GM23248 (cell line): ENCODE measurements at regions not wholly inside any gene's neighbourhood (a gene's known extent, or its start where the extent isn't known, plus 50 kb on each side); places are given as distances from the start of the nearest gene placed in this dataset.
"Not testable (repeated sequence)": the region's sequence is repeated elsewhere in the genome, so short reads cannot be mapped to it uniquely, and the experiment has no call there.

Experiments
- DNase-seq: peaks from one replicate; pipeline ENCODE4 v3.0.0-alpha.2; 2015
- H2AFZ ChIP-seq: fragments of 200-600 bp; sonication (generic); 2 replicates; pipeline ENCODE4 v1.6.1; 2016; ENCODE audit warnings: antibody characterized with exemption
- H3F3A ChIP-seq: fragments of 200-600 bp; sonication (generic); 2 replicates; pipeline ENCODE4 v1.6.1; 2016; ENCODE audit warnings: mild to moderate bottlenecking, antibody characterized with exemption, mixed run types; ENCODE audit not compliant: insufficient read depth
- H3K27ac ChIP-seq: fragments of 200-600 bp; sonication (generic); 2 replicates; pipeline ENCODE4 v1.5.1; 2016; ENCODE audit warnings: mild to moderate bottlenecking
- H3K27me3 ChIP-seq: fragments of 200-600 bp; sonication (generic); replicated peaks from 2 replicates; pipeline ENCODE4 v1.6.1; 2016; ENCODE audit warnings: mild to moderate bottlenecking; ENCODE audit not compliant: insufficient read depth
- H3K36me3 ChIP-seq: fragments of 200-600 bp; sonication (generic); 2 replicates; pipeline ENCODE4 v1.6.1; 2016; ENCODE audit warnings: low read depth, mild to moderate bottlenecking
- H3K4me1 ChIP-seq: fragments of 200-600 bp; sonication (generic); 2 replicates; pipeline ENCODE4 v1.6.1; 2016; ENCODE audit warnings: mild to moderate bottlenecking; ENCODE audit not compliant: insufficient read depth
- H3K4me2 ChIP-seq: fragments of 200-600 bp; sonication (generic); one replicate; pipeline ENCODE4 v1.6.1; 2016; ENCODE audit warnings: mild to moderate bottlenecking; ENCODE audit not compliant: unreplicated experiment
- H3K4me3 ChIP-seq: fragments of 200-600 bp; sonication (generic); 2 replicates; pipeline ENCODE4 v1.5.1; 2016; ENCODE audit warnings: mild to moderate bottlenecking
- H3K79me2 ChIP-seq: fragments of 200-600 bp; sonication (generic); 2 replicates; pipeline ENCODE4 v1.6.1; 2016; ENCODE audit warnings: mild to moderate bottlenecking; ENCODE audit not compliant: insufficient read depth
- H3K9ac ChIP-seq: fragments of 200-600 bp; sonication (generic); 2 replicates; pipeline ENCODE4 v1.6.1; 2016; ENCODE audit warnings: mild to moderate bottlenecking
- H3K9me2 ChIP-seq: fragments of 200-600 bp; sonication (generic); 2 replicates; pipeline ENCODE4 v1.6.1; 2016; ENCODE audit warnings: mixed run types, mild to moderate bottlenecking, moderate library complexity; ENCODE audit not compliant: insufficient read depth
- H3K9me3 ChIP-seq: fragments of 200-600 bp; sonication (generic); one replicate; pipeline ENCODE4 v1.6.1; 2017; ENCODE audit warnings: low read depth
- H4K20me1 ChIP-seq: fragments of 200-600 bp; sonication (generic); 2 replicates; pipeline ENCODE4 v1.6.0; 2016; ENCODE audit not compliant: insufficient read depth
- WGBS, 2 experiments: methylation state at CpG; one replicate each; pipeline ENCODE4 v1.1.6; 2015 to 2017; ENCODE audit warnings: low lambda C conversion rate in 2 of 2, low coverage in 1 of 2; ENCODE audit errors: missing lambda C conversion rate in 2 of 2; 5-methylcytosine and 5-hydroxymethylcytosine counted together
- in situ Hi-C: fragments of 300-500 bp; cut with MboI; formaldehyde crosslinking; loops from 2 replicates; pipeline ENCODE4 v1.15.0; 2020

DNA sequence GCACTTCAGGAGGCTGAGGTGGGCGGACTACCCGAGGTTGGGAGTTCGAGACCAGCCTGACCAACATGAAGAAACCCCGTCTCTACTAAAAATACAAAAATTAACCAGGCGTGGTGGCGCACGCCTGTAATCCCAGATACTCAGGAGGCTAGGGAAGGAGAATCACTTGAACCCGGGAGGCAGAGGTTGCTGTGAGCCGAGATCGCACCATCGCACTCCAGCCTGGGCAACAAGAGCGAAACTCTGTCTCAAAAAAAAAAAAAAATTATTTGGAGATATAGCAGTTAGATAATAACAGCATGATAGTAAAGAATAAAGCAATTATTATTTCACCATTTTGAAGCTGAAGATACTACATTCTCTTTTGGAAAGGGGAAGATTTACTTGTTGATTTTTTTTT is 345.9 kb upstream of the SPATA31A3 start:
- H3K9ac ChIP-seq, H3K27ac ChIP-seq, H4K20me1 ChIP-seq, H3K27me3 ChIP-seq, DNase-seq, H3K79me2 ChIP-seq, H3K9me3 ChIP-seq, H3K4me1 ChIP-seq, H3K36me3 ChIP-seq, H3K4me3 ChIP-seq, H3K4me2 ChIP-seq, H2AFZ ChIP-seq, H3K9me2 ChIP-seq, H3F3A ChIP-seq, in situ Hi-C loops: not testable (repeated sequence)
- WGBS, 2 experiments, result 63 to 75% methylated on average over 5 to 6 of the region's 12 CpGs

DNA sequence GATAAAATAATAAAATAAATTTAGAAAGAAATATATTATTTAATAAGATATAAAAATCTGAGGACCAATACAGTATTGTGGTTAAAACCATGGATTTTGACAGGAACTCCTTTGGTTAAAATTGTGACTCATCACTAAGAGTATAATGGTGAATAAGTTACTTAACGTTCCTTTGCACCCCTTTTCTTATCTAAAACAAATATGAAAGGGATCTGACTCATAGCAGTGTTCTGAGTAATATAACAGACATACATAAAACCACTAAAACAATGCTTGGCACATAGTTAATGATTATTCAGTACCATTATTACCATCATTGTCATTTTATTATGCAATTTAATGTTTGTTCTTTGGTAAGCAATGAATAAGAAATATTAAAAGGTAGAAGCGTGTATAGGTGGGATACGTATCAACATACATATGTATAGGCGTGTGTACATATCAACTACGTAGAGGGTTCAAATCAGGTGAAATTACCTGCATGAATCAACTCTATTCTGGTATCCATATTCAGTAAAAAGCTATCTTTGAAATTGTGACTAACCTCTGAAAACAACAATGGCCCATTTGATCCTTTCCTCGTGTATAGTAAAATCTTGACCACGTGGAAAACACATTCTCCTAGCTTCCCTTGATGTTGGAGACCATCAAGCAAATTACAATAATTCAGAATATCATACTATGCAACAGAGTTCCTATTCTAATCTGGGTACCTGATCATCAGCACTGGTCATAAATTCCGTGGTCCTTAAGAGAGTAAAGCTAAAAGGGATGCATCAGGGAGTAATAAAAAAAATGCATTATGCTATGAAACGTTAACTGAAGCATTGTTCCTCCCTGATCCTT is 342.6 kb upstream of the SPATA31A3 start:
- H3K36me3 ChIP-seq, H3K4me3 ChIP-seq, H3K79me2 ChIP-seq, H3K9ac ChIP-seq, in situ Hi-C loops, H3K9me2 ChIP-seq, H2AFZ ChIP-seq, H3K4me2 ChIP-seq, H4K20me1 ChIP-seq, H3F3A ChIP-seq, H3K9me3 ChIP-seq, H3K27ac ChIP-seq, DNase-seq, H3K27me3 ChIP-seq, H3K4me1 ChIP-seq: not testable (repeated sequence)
- no CpG with 5 or more reads among the region's 9 CpGs for WGBS, 2 experiments

DNA sequence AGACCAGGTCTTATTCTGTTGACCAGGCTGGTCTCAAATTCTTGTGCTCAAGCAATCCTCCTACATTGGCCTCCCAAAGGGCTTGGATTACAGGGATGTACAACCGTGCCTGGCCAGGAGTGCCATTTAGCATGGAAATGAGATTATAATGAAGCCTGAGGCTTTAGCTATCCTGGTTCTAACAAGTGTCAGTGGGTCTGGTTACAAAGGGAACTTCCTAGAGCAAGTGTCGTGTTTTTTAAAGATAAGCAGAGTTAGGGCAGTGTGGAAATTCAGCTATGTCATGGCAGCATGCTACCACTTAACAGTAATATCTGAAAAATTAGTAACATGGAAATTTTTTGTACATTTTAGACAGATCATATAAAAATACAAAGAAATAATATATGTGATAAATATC is 339.3 kb upstream of the SPATA31A3 start:
- H3K27ac ChIP-seq, H3K9me2 ChIP-seq, H3K27me3 ChIP-seq, H4K20me1 ChIP-seq, H3F3A ChIP-seq, H3K4me1 ChIP-seq, in situ Hi-C loops, DNase-seq, H3K9ac ChIP-seq, H3K4me3 ChIP-seq, H2AFZ ChIP-seq, H3K9me3 ChIP-seq, H3K4me2 ChIP-seq, H3K79me2 ChIP-seq, H3K36me3 ChIP-seq: not testable (repeated sequence)
- WGBS, 2 experiments, result no CpG with 5 or more reads among the region's 2 CpGs

DNA sequence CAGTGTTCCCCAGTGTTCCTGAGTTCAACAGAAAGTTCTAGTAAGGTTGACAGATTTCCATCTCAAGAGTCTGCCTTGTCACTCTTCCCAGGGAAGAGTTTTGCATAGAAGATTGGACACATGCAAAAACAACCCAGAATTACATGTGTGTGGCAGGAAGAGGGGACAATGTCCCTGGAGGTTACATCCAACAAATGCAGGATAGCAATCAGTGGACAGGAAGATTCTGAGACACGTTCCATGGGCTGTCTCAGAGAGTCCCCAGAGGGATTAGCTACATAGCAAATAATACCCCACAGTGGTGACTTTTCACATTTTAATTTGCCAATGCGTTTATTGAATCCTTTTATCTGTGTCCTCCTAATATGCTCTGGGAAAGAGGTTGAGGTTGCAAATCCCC is 321.1 kb upstream of the SPATA31A3 start:
- WGBS, 2 experiments, result no CpG with 5 or more reads among the region's 2 CpGs
- H3K4me3 ChIP-seq, in situ Hi-C loops, H3F3A ChIP-seq, H2AFZ ChIP-seq, H3K79me2 ChIP-seq, H3K4me2 ChIP-seq, H3K36me3 ChIP-seq, H3K9me2 ChIP-seq, DNase-seq, H4K20me1 ChIP-seq, H3K4me1 ChIP-seq, H3K9me3 ChIP-seq, H3K9ac ChIP-seq, H3K27ac ChIP-seq, H3K27me3 ChIP-seq: not testable (repeated sequence)

DNA sequence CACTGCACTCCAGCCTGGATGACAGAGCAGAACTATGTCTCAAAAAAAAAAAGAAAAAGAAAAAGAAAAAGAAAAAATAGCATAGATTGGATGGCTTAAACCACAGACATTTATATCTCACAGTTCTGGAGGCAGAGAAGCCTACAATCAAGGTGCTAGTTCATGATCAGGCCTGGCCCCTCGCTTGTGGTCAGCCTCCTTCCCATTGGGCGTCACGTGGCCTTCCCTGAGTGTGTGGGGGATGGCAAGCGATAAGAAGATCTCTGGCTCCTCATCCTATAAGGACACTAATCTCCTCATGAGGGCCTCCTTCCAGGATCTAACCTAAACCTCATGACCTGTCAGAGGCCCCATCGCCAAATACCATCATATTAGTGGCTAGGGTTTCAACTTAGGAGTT is 320.2 kb upstream of the SPATA31A3 start:
- in situ Hi-C loops, H3K36me3 ChIP-seq, H3K9ac ChIP-seq, H3K79me2 ChIP-seq, H3K4me1 ChIP-seq, H3K9me3 ChIP-seq, H3F3A ChIP-seq, H3K9me2 ChIP-seq, H3K4me3 ChIP-seq, H3K4me2 ChIP-seq, H2AFZ ChIP-seq, DNase-seq, H4K20me1 ChIP-seq, H3K27me3 ChIP-seq, H3K27ac ChIP-seq: not testable (repeated sequence)
- WGBS, 2 experiments, result no CpG with 5 or more reads among the region's 5 CpGs

DNA sequence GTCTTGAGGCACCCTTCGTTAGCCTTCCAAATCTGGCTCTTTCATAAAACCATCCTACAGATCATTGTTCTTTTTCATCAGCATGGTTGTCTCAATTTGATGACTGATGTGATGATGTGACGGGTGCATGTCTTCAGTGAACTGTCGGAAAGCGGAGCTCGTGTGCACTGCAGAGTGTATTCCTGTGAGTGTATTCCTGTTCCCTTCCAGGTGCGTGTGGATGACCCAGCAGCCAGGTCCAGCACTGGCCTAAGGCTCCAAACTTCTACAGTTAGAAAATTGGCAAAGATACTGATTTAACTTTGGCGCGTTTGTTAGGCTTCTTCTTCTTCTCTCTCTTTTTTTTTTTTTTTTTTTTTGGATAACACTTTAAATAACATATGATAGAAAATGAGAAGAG is 314.8 kb upstream of the SPATA31A3 start:
- H4K20me1 ChIP-seq, H3K4me1 ChIP-seq, H3K79me2 ChIP-seq, H2AFZ ChIP-seq, H3K4me3 ChIP-seq, H3K9ac ChIP-seq, H3K27me3 ChIP-seq, H3K27ac ChIP-seq, in situ Hi-C loops, H3K4me2 ChIP-seq, H3K9me3 ChIP-seq, DNase-seq, H3F3A ChIP-seq, H3K36me3 ChIP-seq, H3K9me2 ChIP-seq: not testable (repeated sequence)
- no CpG with 5 or more reads among the region's 8 CpGs for WGBS, 2 experiments

DNA sequence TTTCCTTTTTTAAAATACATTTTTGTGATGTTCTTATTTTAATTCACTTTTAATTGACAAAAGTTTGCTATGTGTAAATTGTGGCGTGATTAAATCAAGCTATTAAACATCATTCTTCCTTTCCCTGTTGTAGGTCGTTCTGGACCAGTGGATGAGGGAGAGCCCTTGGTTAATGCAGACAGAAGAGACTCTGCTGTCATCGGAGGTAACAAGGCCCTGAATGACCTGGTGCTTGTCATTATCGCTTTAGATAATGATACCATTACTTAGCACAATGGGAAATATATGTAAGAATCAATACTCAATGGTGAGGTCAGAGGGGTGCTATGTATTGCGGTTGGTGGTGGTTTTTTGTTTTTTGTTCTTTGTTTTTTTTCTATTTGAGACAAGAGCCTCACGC is 296.4 kb upstream of the SPATA31A3 start:
- H3K36me3 ChIP-seq, H3K9ac ChIP-seq, H4K20me1 ChIP-seq, H3K4me3 ChIP-seq, H3K9me2 ChIP-seq, H2AFZ ChIP-seq, in situ Hi-C loops, H3K79me2 ChIP-seq, H3K27me3 ChIP-seq, H3K27ac ChIP-seq, H3K4me2 ChIP-seq, DNase-seq, H3K9me3 ChIP-seq, H3K4me1 ChIP-seq, H3F3A ChIP-seq: not testable (repeated sequence)
- WGBS, 2 experiments, result no CpG with 5 or more reads among the region's 6 CpGs
